Spleen (tissue), 11 donors: ENCODE measurements at regions not wholly inside any gene's neighbourhood (a gene's known extent, or its start where the extent isn't known, plus 50 kb on each side); places are given as distances from the start of the nearest gene placed in this dataset.

Experiments
- DNase-seq: peaks from one replicate; pipeline ENCODE4 v3.0.0-alpha.2; 2020
- H3K27ac ChIP-seq, 8 donors: fragments of 200-600 bp; sonication (generic) in 7 of 8; 1 replicate in 4 of 8; 2 replicates in 4 of 8; pipeline versions ENCODE4 v1.5.0 to v1.8.0; 2016 to 2021; ENCODE audit warnings: inconsistent platforms in 4 of 8, mild to moderate bottlenecking in 4 of 8, moderate library complexity in 1 of 8
- H3K27me3 ChIP-seq, 7 donors: fragments of 200-600 bp; sonication (generic) in 6 of 7; replicated peaks in 1 of 7; 1 replicate in 4 of 7; 2 replicates in 3 of 7; pipeline versions ENCODE4 v1.5.0 to v1.8.0; 2016 to 2021; ENCODE audit warnings: inconsistent platforms in 3 of 7, mild to moderate bottlenecking in 1 of 7
- H3K36me3 ChIP-seq, 6 donors: fragments of 200-600 bp; sonication (generic) in 5 of 6; 1 replicate in 4 of 6; 2 replicates in 2 of 6; pipeline versions ENCODE4 v1.5.0 to v1.8.0; 2016 to 2021; ENCODE audit warnings: inconsistent platforms in 2 of 6
- H3K4me1 ChIP-seq, 6 donors: fragments of 200-600 bp; sonication (generic) in 5 of 6; 1 replicate in 3 of 6; 2 replicates in 3 of 6; pipeline versions ENCODE4 v1.5.0 to v1.8.0; 2016 to 2021; ENCODE audit warnings: inconsistent platforms in 3 of 6
- H3K4me3 ChIP-seq, 8 donors: fragments of 200-600 bp; sonication (generic) in 7 of 8; 1 replicate in 4 of 8; 2 replicates in 4 of 8; pipeline versions ENCODE4 v1.5.0 to v1.8.0; 2016 to 2021; ENCODE audit warnings: inconsistent platforms in 4 of 8, mild to moderate bottlenecking in 4 of 8, moderate library complexity in 2 of 8
- H3K9me3 ChIP-seq, 8 donors: fragments of 200-600 bp; sonication (generic) in 7 of 8; 1 replicate in 4 of 8; 2 replicates in 4 of 8; pipeline versions ENCODE4 v1.5.0 to v1.8.0; 2016 to 2021; ENCODE audit warnings: inconsistent platforms in 4 of 8
- CTCF ChIP-seq, 11 experiments: fragments of 200-600 bp in 7 of 11; fragments of 450-650 bp in 4 of 11; sonication (generic) in 4 of 11; IDR thresholded peaks in 8 of 11; conservative IDR thresholded peaks in 3 of 11; 1 replicate in 7 of 11; 2 replicates in 4 of 11; pipeline versions ENCODE4 v1.4.0 to v1.8.0; 2016 to 2021; ENCODE audit warnings: antibody characterized with exemption in 11 of 11, inconsistent platforms in 4 of 11, mild to moderate bottlenecking in 1 of 11
- POLR2A ChIP-seq, 3 donors: fragments of 450-650 bp; IDR thresholded peaks; one replicate each; pipeline ENCODE4 v1.5.1; 2017; ENCODE audit warnings: antibody characterized with exemption in 3 of 3, mild to moderate bottlenecking in 1 of 3
- POLR2AphosphoS5 ChIP-seq, 3 donors: sonication (generic); formaldehyde crosslinking; IDR thresholded peaks; one replicate each; pipeline ENCODE4 v1.5.1; 2017; ENCODE audit warnings: antibody characterized with exemption in 3 of 3
- WGBS, 5 donors: extraction: QIAGEN DNeasy Blood & Tissue Kit in 3 of 5; methylation state at CpG; one replicate each; pipeline versions ENCODE4 v1.1.5 to v1.1.7; 2013 to 2018; 5-methylcytosine and 5-hydroxymethylcytosine counted together
- intact Hi-C: fragments of 100-400 bp; cut with DNase I; formaldehyde crosslinking; loops from one replicate; pipeline ENCODE4 v1.15.0; 2023; ENCODE audit warnings: low total_unique reads
- donor health status: healthy with polysubstance abuse.
- donor health status: DM: no; HTN: no; CAD: no; lungs with moderate emphysema.
- donor health status: DM: no; HTN: no; CAD: no.
- donor health status: Bipolar disorder and iron deficiency.
- donor health status: healthy.
- donor health status: DM: no; HTN: no; CAD: no.
- donor health status: DM: yes; HTN: yes; CAD: no.

GRCh38 chr12:3342051-3342450 is 149.0 kb upstream of the PRMT8 start:
- TF ChIP-seq CTCF (IDR thresholded peaks at IDR 0.05 in 8 of 11, conservative IDR thresholded peaks at IDR 0.05 in 3 of 11), result peak in 6 of 11 experiments; percentile 27 to 55 (median 40)
- TF ChIP-seq POLR2A (IDR thresholded peaks at IDR 0.05), result no peak
- peaks cover 0 to 41% (median 14%) of the 10 kb centered on the region in 7 donors for H3K27me3 ChIP-seq
- no peak overlapping the region for H3K4me3 ChIP-seq
- intact Hi-C loops, result no loop called here
- WGBS, 5 donors, result 10 to 31% (median 17%) methylated on average over 8 of the region's 8 CpGs
- no peak overlapping the region for H3K27ac ChIP-seq
- peak; percentile 62 for DNase-seq
- no peaks in the 10 kb centered on the region for H3K9me3 ChIP-seq
- no peaks in the 10 kb centered on the region for H3K36me3 ChIP-seq
- peaks cover 0 to 5% (median 0%) of the 10 kb centered on the region in 6 donors for H3K4me1 ChIP-seq

- no peak for DNase-seq
- TF ChIP-seq POLR2AphosphoS5 (IDR thresholded peaks at IDR 0.05), result no peak
- TF ChIP-seq POLR2A (IDR thresholded peaks at IDR 0.05), result no peak
- no peak for TF ChIP-seq CTCF (IDR thresholded peaks at IDR 0.05 in 8 of 11, conservative IDR thresholded peaks at IDR 0.05 in 3 of 11)
- Histone ChIP-seq H3K4me1 (no peaks in the 10 kb centered on the region), H3K36me3 (no peaks in the 10 kb centered on the region), H3K27me3 (peaks cover 0 to 58% (median 0%) of the 10 kb centered on the region in 7 donors), H3K27ac (no peak overlapping the region), H3K4me3 (no peak overlapping the region), H3K9me3 (no peaks in the 10 kb centered on the region)
- WGBS, 5 donors, result 79 to 92% (median 90%) methylated on average over 5 of the region's 5 CpGs
- intact Hi-C loops, result no loop called here
Measured at GRCh38 chr12:3348055-3348454, 142.9 kb upstream of the PRMT8 start.

- no peaks in the 10 kb centered on the region for H3K36me3 ChIP-seq
- H3K27ac ChIP-seq, result no peak overlapping the region
- intact Hi-C loops, result no loop called here
- no peaks in the 10 kb centered on the region for H3K9me3 ChIP-seq
- no peak overlapping the region for H3K4me3 ChIP-seq
- WGBS, 5 donors, result 53 to 74% (median 69%) methylated on average over 4 of the region's 4 CpGs
- no peak for TF ChIP-seq POLR2AphosphoS5 (IDR thresholded peaks at IDR 0.05)
- TF ChIP-seq POLR2A (IDR thresholded peaks at IDR 0.05), result no peak
- no peak for TF ChIP-seq CTCF (IDR thresholded peaks at IDR 0.05 in 8 of 11, conservative IDR thresholded peaks at IDR 0.05 in 3 of 11)
- peaks cover 0 to 61% (median 0%) of the 10 kb centered on the region in 7 donors for H3K27me3 ChIP-seq
- DNase-seq, result no peak
- no peaks in the 10 kb centered on the region for H3K4me1 ChIP-seq
Measured at GRCh38 chr12:3350432-3350831, 140.6 kb upstream of the PRMT8 start.

GRCh38 chr12:3351731-3352130 is 139.3 kb upstream of the PRMT8 start:
- intact Hi-C loops, result no loop called here
- DNase-seq, result no peak
- Histone ChIP-seq H3K4me3 (no peak overlapping the region), H3K9me3 (no peaks in the 10 kb centered on the region), H3K27me3 (peaks cover 0 to 63% (median 0%) of the 10 kb centered on the region in 7 donors), H3K36me3 (no peaks in the 10 kb centered on the region), H3K4me1 (no peaks in the 10 kb centered on the region), H3K27ac (no peak overlapping the region)
- WGBS, 5 donors, result 65 to 85% (median 78%) methylated on average over 4 of the region's 4 CpGs
- TF ChIP-seq CTCF (IDR thresholded peaks at IDR 0.05 in 8 of 11, conservative IDR thresholded peaks at IDR 0.05 in 3 of 11) (no peak), POLR2AphosphoS5 (IDR thresholded peaks at IDR 0.05) (no peak), POLR2A (IDR thresholded peaks at IDR 0.05) (no peak)
